ENCODE measurements at regions not wholly inside any gene's neighbourhood (a gene's known extent, or its start where the extent isn't known, plus 50 kb on each side); places are given as distances from the start of the nearest gene placed in this dataset.

- TF ChIP-seq GATA3 (IDR thresholded peaks at IDR 0.05; ENCODE audit: borderline replicate concordance) (no peak), CTCF (IDR thresholded peaks at IDR 0.05) (peak; percentile 38), MAZ (IDR thresholded peaks at IDR 0.05; ENCODE audit: borderline replicate concordance, low read depth, low read length) (no peak)
- TF ChIP-seq, protein P1, sequence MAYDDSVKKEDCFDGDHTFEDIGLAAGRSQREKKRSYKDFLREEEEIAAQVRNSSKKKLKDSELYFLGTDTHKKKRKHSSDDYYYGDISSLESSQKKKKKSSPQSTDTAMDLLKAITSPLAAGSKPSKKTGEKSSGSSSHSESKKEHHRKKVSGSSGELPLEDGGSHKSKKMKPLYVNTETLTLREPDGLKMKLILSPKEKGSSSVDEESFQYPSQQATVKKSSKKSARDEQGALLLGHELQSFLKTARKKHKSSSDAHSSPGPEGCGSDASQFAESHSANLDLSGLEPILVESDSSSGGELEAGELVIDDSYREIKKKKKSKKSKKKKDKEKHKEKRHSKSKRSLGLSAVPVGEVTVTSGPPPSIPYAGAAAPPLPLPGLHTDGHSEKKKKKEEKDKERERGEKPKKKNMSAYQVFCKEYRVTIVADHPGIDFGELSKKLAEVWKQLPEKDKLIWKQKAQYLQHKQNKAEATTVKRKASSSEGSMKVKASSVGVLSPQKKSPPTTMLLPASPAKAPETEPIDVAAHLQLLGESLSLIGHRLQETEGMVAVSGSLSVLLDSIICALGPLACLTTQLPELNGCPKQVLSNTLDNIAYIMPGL (CRISPR knock-in tag; IDR thresholded peaks at IDR 0.05; ENCODE audit: borderline replicate concordance), result no peak
These were observed 513.0 kb downstream of the TMEM121 start for GRCh38 chr14:106039400-106039799.
